MCF 10A (cell line): ENCODE measurements at regions not wholly inside any gene's neighbourhood (a gene's known extent, or its start where the extent isn't known, plus 50 kb on each side); places are given as distances from the start of the nearest gene placed in this dataset.
"Not testable (repeated sequence)": the region's sequence is repeated elsewhere in the genome, so short reads cannot be mapped to it uniquely, and the experiment has no call there.

ENCODE experiments used
- BruUV-seq: library from RNA; stranded (reverse); fragments of 400-500 nt; replicated peaks from 2 replicates; lab custom pipeline; 2021; lab: Mats Ljungman, UMichigan
- CTCF ChIA-PET: fragments of 300-600 bp; sonication (Branson Sonifier 250); formaldehyde crosslinking; extraction: SDS; loops from one replicate; lab custom pipeline; 2021; ENCODE audit warnings: antibody characterized with exemption, inconsistent platforms; lab: Yijun Ruan, JAX
- POLR2A ChIA-PET: fragments of 300-600, 350-650 bp; sonication (Branson Sonifier 250); formaldehyde crosslinking; extraction: SDS; loops from one replicate; lab custom pipeline; 2020; ENCODE audit warnings: antibody characterized with exemption, inconsistent platforms; lab: Yijun Ruan, JAX
- DNase-seq: peaks from one replicate; pipeline ENCODE4 v3.0.0-alpha.2; 2018; ENCODE audit not compliant: unreplicated experiment
- H3K27ac Mint-ChIP-seq: one replicate; pipeline ENCODE4 v1.8.0; 2022; ENCODE audit warnings: mild to moderate bottlenecking, low read depth, mixed read lengths; ENCODE audit not compliant: unreplicated experiment
- H3K27me3 Mint-ChIP-seq: one replicate; pipeline ENCODE4 v1.8.0; 2022; ENCODE audit warnings: mixed read lengths; ENCODE audit not compliant: insufficient read depth, unreplicated experiment
- H3K36me3 Mint-ChIP-seq: one replicate; pipeline ENCODE4 v1.8.0; 2022; ENCODE audit warnings: mild to moderate bottlenecking, moderate library complexity, mixed read lengths; ENCODE audit not compliant: insufficient read depth, unreplicated experiment
- H3K4me1 Mint-ChIP-seq: one replicate; pipeline ENCODE4 v1.8.0; 2022; ENCODE audit warnings: mixed read lengths; ENCODE audit not compliant: insufficient read depth, unreplicated experiment
- H3K4me3 Mint-ChIP-seq: one replicate; pipeline ENCODE4 v1.8.0; 2022; ENCODE audit warnings: mild to moderate bottlenecking, moderate library complexity, mixed read lengths; ENCODE audit not compliant: unreplicated experiment
- H3K9me3 Mint-ChIP-seq: one replicate; pipeline ENCODE4 v1.8.0; 2022; ENCODE audit warnings: mixed read lengths; ENCODE audit not compliant: unreplicated experiment
- CTCF ChIP-seq: fragments of 200-600 bp; IDR thresholded peaks from one replicate; pipeline ENCODE4 v1.8.0; 2022; ENCODE audit warnings: antibody characterized with exemption, mild to moderate bottlenecking; ENCODE audit not compliant: unreplicated experiment
- intact Hi-C: fragments of 100-400 bp; cut with micrococcal nuclease; formaldehyde crosslinking; loops from 2 replicates; pipeline ENCODE4 v1.14.1; 2022

- TF ChIP-seq CTCF, result no peak
- Mint-ChIP-seq H3K9me3 (peaks cover 1% of the 10 kb centered on the region), H3K4me3 (no peak overlapping the region), H3K27me3 (no peaks in the 10 kb centered on the region), H3K4me1 (no peaks in the 10 kb centered on the region), H3K36me3 (no peaks in the 10 kb centered on the region), H3K27ac (no peak overlapping the region)
- BruUV-seq, result no TSS peak
- no peak for DNase-seq
- intact Hi-C loops, result no loop called here
- ChIA-PET POLR2A (no interaction called here), CTCF (no interaction called here)
Observed at GRCh38 chr10:81730891-81731290, 144.1 kb upstream of the NRG3 start.

- no peak for DNase-seq
- no peak for TF ChIP-seq CTCF
- POLR2A ChIA-PET, result no interaction called here
- Mint-ChIP-seq H3K27me3 (no peaks in the 10 kb centered on the region), H3K9me3 (peaks cover 14% of the 10 kb centered on the region), H3K4me1 (no peaks in the 10 kb centered on the region), H3K36me3 (no peaks in the 10 kb centered on the region), H3K4me3 (no peak overlapping the region), H3K27ac (no peak overlapping the region)
- CTCF ChIA-PET, result no interaction called here
- intact Hi-C loops, result no loop called here
- no TSS peak for BruUV-seq
Observed at GRCh38 chr10:81733542-81733941, 141.5 kb upstream of the NRG3 start.

DNA sequence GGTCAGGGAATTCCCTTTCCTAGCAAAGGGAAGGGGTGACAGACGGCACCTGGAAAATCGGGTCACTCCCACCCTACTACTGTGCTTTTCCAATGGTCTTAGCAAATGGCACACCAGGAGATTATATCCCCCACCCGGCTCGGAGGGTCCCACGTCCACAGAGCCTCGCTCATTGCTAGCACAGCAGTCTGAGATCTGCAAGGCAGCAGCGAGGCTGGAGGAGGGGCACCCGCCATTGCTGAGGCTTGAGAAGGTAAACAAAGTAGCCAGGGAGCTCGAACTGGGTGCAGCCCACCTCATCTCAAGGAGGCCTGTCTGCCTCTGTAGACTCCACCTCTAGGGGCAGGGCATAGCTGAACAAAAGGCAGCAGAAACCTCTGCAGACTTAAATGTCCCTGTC is 139.8 kb upstream of the NRG3 start:
- CTCF ChIA-PET, intact Hi-C loops, H3K4me1 Mint-ChIP-seq, POLR2A ChIA-PET, H3K27ac Mint-ChIP-seq, H3K27me3 Mint-ChIP-seq, DNase-seq, H3K4me3 Mint-ChIP-seq, BruUV-seq, H3K36me3 Mint-ChIP-seq: not testable (repeated sequence)
- peaks cover 14% of the 10 kb centered on the region for H3K9me3 Mint-ChIP-seq

GRCh38 chr10:81759111-81759510 is 115.9 kb upstream of the NRG3 start:
- H3K36me3 Mint-ChIP-seq, result no peaks in the 10 kb centered on the region
- no peaks in the 10 kb centered on the region for H3K27me3 Mint-ChIP-seq
- BruUV-seq, result no TSS peak
- H3K4me1 Mint-ChIP-seq, result peaks cover 8% of the 10 kb centered on the region
- CTCF ChIA-PET, result no interaction called here
- POLR2A ChIA-PET, result interaction anchor here (0.8 kb wide), 1 partner anchor 16 kb away, joined by 3 read pairs; no protein-coding TSS in a partner anchor
- no peak for DNase-seq
- TF ChIP-seq CTCF, result no peak
- H3K9me3 Mint-ChIP-seq, result no peaks in the 10 kb centered on the region
- no peak overlapping the region for H3K4me3 Mint-ChIP-seq
- intact Hi-C loops, result no loop called here
- H3K27ac Mint-ChIP-seq, result no peak overlapping the region

- intact Hi-C loops, result no loop called here
- no peaks in the 10 kb centered on the region for H3K36me3 Mint-ChIP-seq
- no peak for DNase-seq
- BruUV-seq, result no TSS peak
- H3K27me3 Mint-ChIP-seq, result no peaks in the 10 kb centered on the region
- no peaks in the 10 kb centered on the region for H3K4me1 Mint-ChIP-seq
- POLR2A ChIA-PET, result no interaction called here
- no peak overlapping the region for H3K27ac Mint-ChIP-seq
- H3K9me3 Mint-ChIP-seq, result no peaks in the 10 kb centered on the region
- H3K4me3 Mint-ChIP-seq, result no peak overlapping the region
- no peak for TF ChIP-seq CTCF
- CTCF ChIA-PET, result interaction anchor here (1.3 kb wide), 1 partner anchor 8 kb away, joined by 6 read pairs; no protein-coding TSS in a partner anchor
Observed at GRCh38 chr10:81784111-81784597, 90.8 kb upstream of the NRG3 start.
